Prostate gland (tissue), 2 donors: ENCODE measurements at regions not wholly inside any gene's neighbourhood (a gene's known extent, or its start where the extent isn't known, plus 50 kb on each side); places are given as distances from the start of the nearest gene placed in this dataset.
"Not testable (repeated sequence)": the region's sequence is repeated elsewhere in the genome, so short reads cannot be mapped to it uniquely, and the experiment has no call there.

ENCODE experiments used
- POLR2A ChIP-seq: fragments of 450-650 bp; IDR thresholded peaks from one replicate; pipeline ENCODE4 v1.6.1; 2016; ENCODE audit warnings: antibody characterized with exemption, mild to moderate bottlenecking
- TF ChIP-seq, protein P1 (sequence below), 4 experiments: fragments of 200-600 bp in 2 of 4; fragments of 450-650 bp in 2 of 4; sonication (generic) in 2 of 4; IDR thresholded peaks; 1 replicate in 3 of 4; 2 replicates in 1 of 4; pipeline ENCODE4 v1.5.1; 2016 to 2019; ENCODE audit warnings: antibody characterized with exemption in 4 of 4, mild to moderate bottlenecking in 2 of 4, moderate library complexity in 2 of 4

DNA sequence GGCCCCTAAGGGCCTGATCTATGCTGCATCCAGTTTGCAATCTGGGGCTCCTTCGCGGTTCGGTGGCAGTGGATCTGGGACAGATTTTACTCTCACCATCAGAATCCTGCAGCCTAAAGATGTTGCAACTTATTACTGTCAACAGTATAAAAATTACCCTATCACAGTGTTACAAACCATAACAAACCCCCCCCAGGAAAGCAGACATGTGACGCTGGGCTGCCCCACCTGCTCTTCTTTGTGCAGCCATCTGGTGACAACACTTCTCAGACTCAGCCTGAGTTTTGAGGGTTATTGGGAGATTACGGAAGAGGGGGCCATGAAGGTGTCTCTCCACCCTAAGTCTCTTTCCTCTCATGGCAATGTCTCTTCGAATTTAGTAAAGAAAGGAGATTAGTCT lies 1204.2 kb downstream of the RPIA start:
- TF ChIP-seq, protein P1, sequence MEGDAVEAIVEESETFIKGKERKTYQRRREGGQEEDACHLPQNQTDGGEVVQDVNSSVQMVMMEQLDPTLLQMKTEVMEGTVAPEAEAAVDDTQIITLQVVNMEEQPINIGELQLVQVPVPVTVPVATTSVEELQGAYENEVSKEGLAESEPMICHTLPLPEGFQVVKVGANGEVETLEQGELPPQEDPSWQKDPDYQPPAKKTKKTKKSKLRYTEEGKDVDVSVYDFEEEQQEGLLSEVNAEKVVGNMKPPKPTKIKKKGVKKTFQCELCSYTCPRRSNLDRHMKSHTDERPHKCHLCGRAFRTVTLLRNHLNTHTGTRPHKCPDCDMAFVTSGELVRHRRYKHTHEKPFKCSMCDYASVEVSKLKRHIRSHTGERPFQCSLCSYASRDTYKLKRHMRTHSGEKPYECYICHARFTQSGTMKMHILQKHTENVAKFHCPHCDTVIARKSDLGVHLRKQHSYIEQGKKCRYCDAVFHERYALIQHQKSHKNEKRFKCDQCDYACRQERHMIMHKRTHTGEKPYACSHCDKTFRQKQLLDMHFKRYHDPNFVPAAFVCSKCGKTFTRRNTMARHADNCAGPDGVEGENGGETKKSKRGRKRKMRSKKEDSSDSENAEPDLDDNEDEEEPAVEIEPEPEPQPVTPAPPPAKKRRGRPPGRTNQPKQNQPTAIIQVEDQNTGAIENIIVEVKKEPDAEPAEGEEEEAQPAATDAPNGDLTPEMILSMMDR (IDR thresholded peaks at IDR 0.05) = not testable (repeated sequence)
- not testable (repeated sequence) for TF ChIP-seq POLR2A
